ENCODE measurements at regions not wholly inside any gene's neighbourhood (a gene's known extent, or its start where the extent isn't known, plus 50 kb on each side); places are given as distances from the start of the nearest gene placed in this dataset.

DNA sequence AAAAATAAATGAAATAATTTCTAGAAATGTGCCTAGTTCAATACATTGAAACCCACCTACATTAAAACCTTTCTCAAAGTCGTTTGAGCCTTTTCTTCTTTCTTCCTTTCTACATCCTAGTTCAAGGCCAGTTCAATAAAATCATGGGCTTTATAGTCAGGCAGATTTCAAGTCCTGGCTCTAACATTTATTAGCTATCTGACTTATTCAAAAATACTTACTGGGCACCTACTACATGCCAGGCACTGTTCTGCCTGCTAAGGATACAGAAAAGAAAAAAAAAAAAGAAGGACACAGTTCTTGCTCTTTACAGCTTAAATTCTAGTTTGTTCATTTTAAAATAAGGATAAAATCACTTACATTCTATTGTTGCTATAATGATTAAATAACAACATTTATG is 134.2 kb upstream of the FGGY start:
- POLR2A ChIA-PET = no interaction called here
- TF ChIP-seq, protein P1, sequence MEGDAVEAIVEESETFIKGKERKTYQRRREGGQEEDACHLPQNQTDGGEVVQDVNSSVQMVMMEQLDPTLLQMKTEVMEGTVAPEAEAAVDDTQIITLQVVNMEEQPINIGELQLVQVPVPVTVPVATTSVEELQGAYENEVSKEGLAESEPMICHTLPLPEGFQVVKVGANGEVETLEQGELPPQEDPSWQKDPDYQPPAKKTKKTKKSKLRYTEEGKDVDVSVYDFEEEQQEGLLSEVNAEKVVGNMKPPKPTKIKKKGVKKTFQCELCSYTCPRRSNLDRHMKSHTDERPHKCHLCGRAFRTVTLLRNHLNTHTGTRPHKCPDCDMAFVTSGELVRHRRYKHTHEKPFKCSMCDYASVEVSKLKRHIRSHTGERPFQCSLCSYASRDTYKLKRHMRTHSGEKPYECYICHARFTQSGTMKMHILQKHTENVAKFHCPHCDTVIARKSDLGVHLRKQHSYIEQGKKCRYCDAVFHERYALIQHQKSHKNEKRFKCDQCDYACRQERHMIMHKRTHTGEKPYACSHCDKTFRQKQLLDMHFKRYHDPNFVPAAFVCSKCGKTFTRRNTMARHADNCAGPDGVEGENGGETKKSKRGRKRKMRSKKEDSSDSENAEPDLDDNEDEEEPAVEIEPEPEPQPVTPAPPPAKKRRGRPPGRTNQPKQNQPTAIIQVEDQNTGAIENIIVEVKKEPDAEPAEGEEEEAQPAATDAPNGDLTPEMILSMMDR (IDR thresholded peaks at IDR 0.05; ENCODE audit: low read depth, low read length) = no peak
- Histone ChIP-seq H3K9me3 (ENCODE audit: control insufficient read depth, insufficient read depth, low read length) (no peaks in the 10 kb centered on the region; the same call in 1 of the 2 replicates), H3K27me3 (ENCODE audit: control insufficient read depth, insufficient read depth, low read length) (no peaks in the 10 kb centered on the region), H3K27ac (ENCODE audit: low read depth, low read length) (no peak overlapping the region), H3K4me3 (ENCODE audit: low read depth, low read length) (no peak overlapping the region)
- DNase-seq (ENCODE audit: low read depth, low spot score) = no peak
- CTCF ChIA-PET = no interaction called here

DNA sequence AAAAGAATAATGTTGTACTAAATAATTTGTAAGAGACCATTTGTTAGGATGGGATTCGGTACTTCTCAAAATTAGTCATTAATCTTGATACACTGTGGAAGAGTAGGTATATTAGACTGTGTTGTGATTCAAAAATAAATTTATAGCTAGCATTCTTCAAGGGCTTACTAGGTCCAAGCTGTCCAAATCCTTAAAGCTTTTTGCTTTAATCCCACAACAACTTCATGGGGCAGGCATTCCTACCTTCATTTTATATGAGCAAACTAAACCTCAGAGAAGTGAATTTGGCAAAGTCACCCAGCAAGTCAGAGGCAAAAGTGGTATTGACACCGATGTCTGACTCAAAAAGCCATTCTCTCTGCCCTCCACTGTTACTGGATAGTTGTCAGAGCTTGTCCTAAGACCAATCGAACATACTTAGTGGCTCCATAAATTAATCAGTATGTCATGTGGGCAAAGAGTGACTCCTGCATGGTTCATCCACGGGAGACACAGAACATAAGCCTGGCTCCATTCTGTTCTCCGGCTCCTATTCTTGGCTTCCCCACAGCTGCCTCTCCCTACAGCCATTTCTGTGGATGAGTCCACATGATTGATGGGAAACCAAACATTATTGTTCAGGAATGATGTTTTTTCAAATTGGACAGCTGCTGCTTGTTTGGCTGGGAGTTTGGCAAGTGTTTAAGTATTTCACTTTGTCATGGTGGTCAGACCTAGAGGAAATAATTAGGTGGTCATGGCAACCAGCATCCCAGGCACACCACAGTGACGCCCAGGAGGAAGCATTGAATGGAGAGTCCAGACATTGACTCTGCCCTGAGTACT is 133.4 kb upstream of the FGGY start:
- no peak for DNase-seq (ENCODE audit: low read depth, low spot score)
- Histone ChIP-seq H3K9me3 (ENCODE audit: control insufficient read depth, insufficient read depth, low read length) (no peaks in the 10 kb centered on the region; the same call in 1 of the 2 replicates), H3K4me3 (ENCODE audit: low read depth, low read length) (no peak overlapping the region), H3K27ac (ENCODE audit: low read depth, low read length) (no peak overlapping the region), H3K27me3 (ENCODE audit: control insufficient read depth, insufficient read depth, low read length) (no peaks in the 10 kb centered on the region)
- ChIA-PET CTCF (interaction anchor here (1.3 kb wide), 1 partner anchor 8 kb away, joined by 3 read pairs; no protein-coding TSS in a partner anchor), POLR2A (no interaction called here)
- TF ChIP-seq, protein P1 (IDR thresholded peaks at IDR 0.05; ENCODE audit: low read depth, low read length) = no peak

DNA sequence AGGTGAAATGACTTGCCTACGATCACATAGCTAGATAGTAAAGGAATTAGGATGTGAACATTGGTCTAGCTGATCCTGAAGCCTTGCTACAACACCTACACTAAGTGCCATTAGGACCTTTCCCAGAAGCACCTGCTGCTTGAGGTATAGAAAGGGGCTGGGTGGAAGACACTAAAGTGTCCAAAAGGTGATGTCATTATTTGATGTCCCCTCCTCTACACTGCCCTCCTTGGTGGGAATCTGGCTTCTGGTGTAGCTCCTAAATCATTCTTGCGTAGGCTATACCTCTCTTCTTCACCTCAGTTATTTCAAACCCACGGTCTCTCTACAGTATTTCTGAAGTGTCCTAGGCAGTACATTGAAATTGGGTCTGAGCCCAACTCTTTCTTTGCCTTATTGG is 132.5 kb upstream of the FGGY start:
- no peaks in the 10 kb centered on the region; the same call in 1 of the 2 replicates for H3K9me3 ChIP-seq (ENCODE audit: control insufficient read depth, insufficient read depth, low read length)
- no peak overlapping the region for H3K27ac ChIP-seq (ENCODE audit: low read depth, low read length)
- H3K27me3 ChIP-seq (ENCODE audit: control insufficient read depth, insufficient read depth, low read length) = no peaks in the 10 kb centered on the region
- TF ChIP-seq, protein P1 (IDR thresholded peaks at IDR 0.05; ENCODE audit: low read depth, low read length) = no peak
- POLR2A ChIA-PET = no interaction called here
- no peak overlapping the region for H3K4me3 ChIP-seq (ENCODE audit: low read depth, low read length)
- CTCF ChIA-PET = interaction anchor here (1.3 kb wide), 1 partner anchor 9 kb away, joined by 3 read pairs; no protein-coding TSS in a partner anchor
- DNase-seq (ENCODE audit: low read depth, low spot score) = no peak

- no peaks in the 10 kb centered on the region for H3K27me3 ChIP-seq (ENCODE audit: control insufficient read depth, insufficient read depth, low read length)
- ChIA-PET CTCF (no interaction called here), POLR2A (no interaction called here)
- H3K4me3 ChIP-seq (ENCODE audit: low read depth, low read length) = no peak overlapping the region
- H3K27ac ChIP-seq (ENCODE audit: low read depth, low read length) = no peak overlapping the region
- TF ChIP-seq, protein P1 (IDR thresholded peaks at IDR 0.05; ENCODE audit: low read depth, low read length) = no peak
- H3K9me3 ChIP-seq (ENCODE audit: control insufficient read depth, insufficient read depth, low read length) = no peaks in the 10 kb centered on the region
- no peak for DNase-seq (ENCODE audit: low read depth, low spot score)
Measured at GRCh38 chr1:59165353-59165752, 131.5 kb upstream of the FGGY start.

- H3K9me3 ChIP-seq (ENCODE audit: control insufficient read depth, insufficient read depth, low read length) = no peaks in the 10 kb centered on the region
- TF ChIP-seq, protein P1 (IDR thresholded peaks at IDR 0.05; ENCODE audit: low read depth, low read length) = no peak
- ChIA-PET POLR2A (no interaction called here), CTCF (interaction anchor here (0.7 kb wide), 1 partner anchor 529 kb away, joined by 3 read pairs; no protein-coding TSS in a partner anchor)
- H3K27ac ChIP-seq (ENCODE audit: low read depth, low read length) = no peak overlapping the region
- no peak for DNase-seq (ENCODE audit: low read depth, low spot score)
- H3K27me3 ChIP-seq (ENCODE audit: control insufficient read depth, insufficient read depth, low read length) = no peaks in the 10 kb centered on the region
- no peak overlapping the region for H3K4me3 ChIP-seq (ENCODE audit: low read depth, low read length)
Measured at GRCh38 chr1:59169703-59170102, 127.2 kb upstream of the FGGY start.

All from AG04450 (cell line).